ENCODE measurements at regions not wholly inside any gene's neighbourhood (a gene's known extent, or its start where the extent isn't known, plus 50 kb on each side); places are given as distances from the start of the nearest gene placed in this dataset.
"Not testable (repeated sequence)": the region's sequence is repeated elsewhere in the genome, so short reads cannot be mapped to it uniquely, and the experiment has no call there.

DNA sequence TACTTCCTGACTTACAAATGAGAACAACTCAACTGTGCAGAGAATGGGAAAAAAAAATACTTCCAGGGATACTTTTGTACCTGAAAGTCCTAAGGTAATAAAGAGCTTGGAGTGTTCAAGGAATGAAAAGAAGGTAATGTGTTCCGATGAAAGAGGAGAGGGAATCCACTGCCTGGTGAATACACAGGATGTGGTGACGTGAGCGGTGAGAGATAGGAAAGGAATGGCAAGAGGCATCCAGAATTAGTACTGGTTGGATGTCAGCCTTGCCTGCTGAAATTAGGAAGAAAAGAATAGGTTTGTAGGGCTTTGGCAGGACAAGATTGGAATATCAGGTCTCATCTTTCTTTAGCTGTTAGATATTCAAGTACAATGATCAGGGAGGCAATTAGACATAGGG lies 347.7 kb downstream of the POM121L12 start:
- H3K36me3 ChIP-seq (ENCODE audit: control insufficient read depth, insufficient read depth, low read length), result no peaks in the 10 kb centered on the region
- H3K27me3 Mint-ChIP-seq (ENCODE audit: insufficient read depth), result no peaks in the 10 kb centered on the region
- no peaks in the 10 kb centered on the region for H3K4me1 Mint-ChIP-seq
- WGBS, 2 experiments (ENCODE audit: insufficient coverage in 1 of 2, insufficient read length in 1 of 2), result 92 to 100% methylated on average over 3 of the region's 3 CpGs
- H3K27ac Mint-ChIP-seq, result no peak overlapping the region
- no peak overlapping the region for H3K4me3 ChIP-seq (ENCODE audit: low read length)
- H3K4me3 Mint-ChIP-seq, result no peak overlapping the region
- no peaks in the 10 kb centered on the region for H3K36me3 Mint-ChIP-seq (ENCODE audit: low read depth)
- no peak overlapping the region for H3K9ac ChIP-seq (ENCODE audit: extremely low read depth, low read length, poor library complexity, severe bottlenecking)
- no peaks in the 10 kb centered on the region for H3K27me3 ChIP-seq (ENCODE audit: control insufficient read depth, insufficient read depth, low read length, poor library complexity, severe bottlenecking)
- no peaks in the 10 kb centered on the region for H3K9me3 ChIP-seq (ENCODE audit: control insufficient read depth, low read length)
- DNase-seq, result no peak
- no peak overlapping the region for H3K27ac ChIP-seq (ENCODE audit: low read depth, low read length)
- no peak for TF ChIP-seq CTCF (conservative IDR thresholded peaks at IDR 0.05)
- no peaks in the 10 kb centered on the region for H3K9me3 Mint-ChIP-seq
- H3K4me1 ChIP-seq (ENCODE audit: control insufficient read depth, insufficient read depth, low read length), result no peaks in the 10 kb centered on the region

GRCh38 chr7:53385239-53385638 lies 349.8 kb downstream of the POM121L12 start:
- not testable (repeated sequence) for H3K9ac ChIP-seq (ENCODE audit: extremely low read depth, low read length, poor library complexity, severe bottlenecking); DNase-seq; H3K9me3 Mint-ChIP-seq; H3K36me3 ChIP-seq (ENCODE audit: control insufficient read depth, insufficient read depth, low read length); H3K4me1 Mint-ChIP-seq; H3K9me3 ChIP-seq (ENCODE audit: control insufficient read depth, low read length); H3K27ac Mint-ChIP-seq; H3K27me3 Mint-ChIP-seq (ENCODE audit: insufficient read depth); H3K4me3 ChIP-seq (ENCODE audit: low read length); H3K27me3 ChIP-seq (ENCODE audit: control insufficient read depth, insufficient read depth, low read length, poor library complexity, severe bottlenecking); H3K27ac ChIP-seq (ENCODE audit: low read depth, low read length); H3K4me1 ChIP-seq (ENCODE audit: control insufficient read depth, insufficient read depth, low read length); H3K4me3 Mint-ChIP-seq; H3K36me3 Mint-ChIP-seq (ENCODE audit: low read depth)
- WGBS, 2 experiments (ENCODE audit: insufficient coverage in 1 of 2, insufficient read length in 1 of 2), result 90 to 96% methylated on average over 3 to 19 of the region's 19 CpGs

- Mint-ChIP-seq H3K27ac (no peak overlapping the region), H3K9me3 (no peaks in the 10 kb centered on the region), H3K36me3 (ENCODE audit: low read depth) (no peaks in the 10 kb centered on the region), H3K4me3 (no peak overlapping the region), H3K27me3 (ENCODE audit: insufficient read depth) (no peaks in the 10 kb centered on the region), H3K4me1 (no peaks in the 10 kb centered on the region)
- H3K36me3 ChIP-seq (ENCODE audit: control insufficient read depth, insufficient read depth, low read length), result no peaks in the 10 kb centered on the region
- no peaks in the 10 kb centered on the region for H3K9me3 ChIP-seq (ENCODE audit: control insufficient read depth, low read length)
- 93 to 97% methylated on average over 8 to 12 of the region's 12 CpGs for WGBS, 2 experiments (ENCODE audit: insufficient coverage in 1 of 2, insufficient read length in 1 of 2)
- no peak for TF ChIP-seq CTCF (conservative IDR thresholded peaks at IDR 0.05)
- no peak overlapping the region for H3K27ac ChIP-seq (ENCODE audit: low read depth, low read length)
- H3K4me1 ChIP-seq (ENCODE audit: control insufficient read depth, insufficient read depth, low read length), result no peaks in the 10 kb centered on the region
- no peaks in the 10 kb centered on the region for H3K27me3 ChIP-seq (ENCODE audit: control insufficient read depth, insufficient read depth, low read length, poor library complexity, severe bottlenecking)
- no peak overlapping the region for H3K4me3 ChIP-seq (ENCODE audit: low read length)
- H3K9ac ChIP-seq (ENCODE audit: extremely low read depth, low read length, poor library complexity, severe bottlenecking), result no peak overlapping the region
- no peak for DNase-seq
These were observed 352.1 kb downstream of the POM121L12 start for GRCh38 chr7:53387515-53387914.

- Histone ChIP-seq H3K9me3 (ENCODE audit: control insufficient read depth, low read length) (no peaks in the 10 kb centered on the region), H3K27ac (ENCODE audit: low read depth, low read length) (no peak overlapping the region), H3K4me1 (ENCODE audit: control insufficient read depth, insufficient read depth, low read length) (peaks cover 3% of the 10 kb centered on the region), H3K27me3 (ENCODE audit: control insufficient read depth, insufficient read depth, low read length, poor library complexity, severe bottlenecking) (no peaks in the 10 kb centered on the region), H3K9ac (ENCODE audit: extremely low read depth, low read length, poor library complexity, severe bottlenecking) (no peak overlapping the region), H3K4me3 (ENCODE audit: low read length) (no peak overlapping the region), H3K36me3 (ENCODE audit: control insufficient read depth, insufficient read depth, low read length) (no peaks in the 10 kb centered on the region)
- no peak for TF ChIP-seq CTCF (conservative IDR thresholded peaks at IDR 0.05)
- no peaks in the 10 kb centered on the region for H3K36me3 Mint-ChIP-seq (ENCODE audit: low read depth)
- no peaks in the 10 kb centered on the region for H3K9me3 Mint-ChIP-seq
- DNase-seq, result no peak
- no peak overlapping the region for H3K4me3 Mint-ChIP-seq
- no peak overlapping the region for H3K27ac Mint-ChIP-seq
- 80 to 85% methylated on average over 2 of the region's 2 CpGs for WGBS, 2 experiments (ENCODE audit: insufficient coverage in 1 of 2, insufficient read length in 1 of 2)
- peaks cover 11% of the 10 kb centered on the region for H3K4me1 Mint-ChIP-seq
- H3K27me3 Mint-ChIP-seq (ENCODE audit: insufficient read depth), result no peaks in the 10 kb centered on the region
These were observed 362.5 kb downstream of the POM121L12 start for GRCh38 chr7:53397911-53398310.
